Body of pancreas (tissue), 4 donors: ENCODE measurements at regions not wholly inside any gene's neighbourhood (a gene's known extent, or its start where the extent isn't known, plus 50 kb on each side); places are given as distances from the start of the nearest gene placed in this dataset.

ENCODE experiments used
- ATAC-seq: fragments of 150-250 bp; one replicate; pipeline ENCODE4 v1.9.1; 2016
- DNase-seq, 4 donors: peaks; one replicate each; pipeline ENCODE4 v3.0.0-alpha.2; 2019
- H3K27ac ChIP-seq, 4 donors: fragments of 200-600 bp; sonication (generic); 1 replicate in 3 of 4; 2 replicates in 1 of 4; pipeline versions ENCODE4 v1.5.1 to v1.6.1; 2016 to 2019; ENCODE audit warnings: mild to moderate bottlenecking in 1 of 4, mixed read lengths in 1 of 4, moderate library complexity in 1 of 4
- H3K27me3 ChIP-seq, 2 donors: fragments of 200-600 bp; sonication (generic); one replicate each; pipeline ENCODE4 v1.6.0; 2016; ENCODE audit warnings: mild to moderate bottlenecking in 1 of 2
- H3K36me3 ChIP-seq, 2 donors: fragments of 200-600 bp; sonication (generic); replicated peaks in 1 of 2; 2 replicates each; pipeline ENCODE4 v1.5.1; 2016; ENCODE audit warnings: low read depth in 2 of 2; ENCODE audit not compliant: insufficient read depth in 1 of 2
- H3K4me1 ChIP-seq: fragments of 200-600 bp; sonication (generic); one replicate; pipeline ENCODE4 v1.6.0; 2016
- H3K4me3 ChIP-seq, 2 donors: fragments of 200-600 bp; sonication (generic); 1 replicate in 1 of 2; 2 replicates in 1 of 2; pipeline ENCODE4 v1.5.1; 2016 to 2019
- H3K9me3 ChIP-seq, 3 donors: fragments of 200-600 bp; sonication (generic); 1 replicate in 2 of 3; 2 replicates in 1 of 3; pipeline ENCODE4 v1.5.1; 2016
- CTCF ChIP-seq, 7 experiments: fragments of 450-650 bp in 4 of 7; fragments of 200-600 bp in 3 of 7; sonication (generic) in 3 of 7; IDR thresholded peaks; one replicate each; pipeline ENCODE4 v1.5.1; 2016 to 2019; ENCODE audit warnings: antibody characterized with exemption in 7 of 7
- POLR2A ChIP-seq, 3 donors: fragments of 450-650 bp; IDR thresholded peaks; one replicate each; pipeline ENCODE4 v1.6.1; 2016; ENCODE audit warnings: antibody characterized with exemption in 3 of 3, mild to moderate bottlenecking in 2 of 3
- WGBS, 2 donors: methylation state at CpG; one replicate each; pipeline ENCODE4 v1.1.5; 2017; 5-methylcytosine and 5-hydroxymethylcytosine counted together
- intact Hi-C: fragments of 100-400 bp; cut with DNase I; formaldehyde crosslinking; loops from one replicate; pipeline ENCODE4 v1.15.1; 2023

GRCh38 chr12:81809829-81810595 is 50.9 kb upstream of the PPFIA2 start:
- no peaks in the 10 kb centered on the region for H3K9me3 ChIP-seq
- intact Hi-C loops: no loop called here
- H3K4me3 ChIP-seq: no peak overlapping the region
- ATAC-seq (no peak), DNase-seq (no peak)
- H3K27me3 ChIP-seq: no peaks in the 10 kb centered on the region
- 28 to 42% methylated on average over 4 of the region's 4 CpGs for WGBS, 2 donors
- H3K4me1 ChIP-seq: peaks cover 4% of the 10 kb centered on the region
- H3K27ac ChIP-seq: no peak overlapping the region
- H3K36me3 ChIP-seq: no peaks in the 10 kb centered on the region
- TF ChIP-seq CTCF (IDR thresholded peaks at IDR 0.05) (no peak), POLR2A (IDR thresholded peaks at IDR 0.05) (no peak)

- peaks cover 4% of the 10 kb centered on the region for H3K4me1 ChIP-seq
- TF ChIP-seq CTCF (IDR thresholded peaks at IDR 0.05): no peak
- TF ChIP-seq POLR2A (IDR thresholded peaks at IDR 0.05): no peak
- no peaks in the 10 kb centered on the region for H3K27me3 ChIP-seq
- DNase-seq (no peak), ATAC-seq (no peak)
- intact Hi-C loops: no loop called here
- no peak overlapping the region for H3K27ac ChIP-seq
- 60 to 61% methylated on average over 4 of the region's 4 CpGs for WGBS, 2 donors
- H3K36me3 ChIP-seq: no peaks in the 10 kb centered on the region
- no peak overlapping the region for H3K4me3 ChIP-seq
- no peaks in the 10 kb centered on the region for H3K9me3 ChIP-seq
Measured at GRCh38 chr12:81809113-81809777, 50.1 kb upstream of the PPFIA2 start.
